Activated CD4-positive, alpha-beta T cell treated with anti-CD3 and anti-CD28 coated beads for 36 hours (primary cell): ENCODE measurements at regions not wholly inside any gene's neighbourhood (a gene's known extent, or its start where the extent isn't known, plus 50 kb on each side); places are given as distances from the start of the nearest gene placed in this dataset.

Experiments
- ATAC-seq: fragments of 200-7000 bp; cut with Tn5 transposase; one replicate; pipeline ENCODE4 v1.10.0; 2021; ENCODE audit warnings: mild to moderate bottlenecking, moderate library complexity
- CTCF ChIA-PET: fragments of 350-600 bp; sonication (Branson Sonifier 250); formaldehyde crosslinking; loops from one replicate; lab custom pipeline; 2021; ENCODE audit warnings: antibody characterized with exemption; lab: Charles Lee
- POLR2A ChIA-PET: fragments of 350-600 bp; sonication (Branson Sonifier 250); formaldehyde crosslinking; loops from one replicate; lab custom pipeline; 2021; ENCODE audit warnings: antibody characterized with exemption, inconsistent platforms; lab: Charles Lee
- DNase-seq: peaks from one replicate; pipeline ENCODE4 v3.0.0-alpha.2; 2020
- H3K27ac Mint-ChIP-seq: one replicate; pipeline ENCODE4 v1.8.0; 2021; ENCODE audit warnings: mixed read lengths
- H3K27me3 Mint-ChIP-seq: one replicate; pipeline ENCODE4 v1.8.0; 2021; ENCODE audit warnings: mixed read lengths
- H3K36me3 Mint-ChIP-seq: one replicate; pipeline ENCODE4 v1.8.0; 2021; ENCODE audit warnings: low read depth, mixed read lengths
- H3K4me1 Mint-ChIP-seq: one replicate; pipeline ENCODE4 v1.8.0; 2021; ENCODE audit warnings: mixed read lengths
- H3K4me3 Mint-ChIP-seq: one replicate; pipeline ENCODE4 v1.8.0; 2021; ENCODE audit warnings: mild to moderate bottlenecking, moderate library complexity, mixed read lengths
- H3K9me3 Mint-ChIP-seq: one replicate; pipeline ENCODE4 v1.8.0; 2021; ENCODE audit warnings: low read depth, mixed read lengths
- intact Hi-C, 2 experiments: fragments of 100-400 bp; cut with DNase I in 1 of 2; cut with micrococcal nuclease in 1 of 2; formaldehyde crosslinking; loops; one replicate each; pipeline versions ENCODE4 v1.14.2 to v1.15.1; 2022 to 2024; cut with DNase I, micrococcal nuclease

DNA sequence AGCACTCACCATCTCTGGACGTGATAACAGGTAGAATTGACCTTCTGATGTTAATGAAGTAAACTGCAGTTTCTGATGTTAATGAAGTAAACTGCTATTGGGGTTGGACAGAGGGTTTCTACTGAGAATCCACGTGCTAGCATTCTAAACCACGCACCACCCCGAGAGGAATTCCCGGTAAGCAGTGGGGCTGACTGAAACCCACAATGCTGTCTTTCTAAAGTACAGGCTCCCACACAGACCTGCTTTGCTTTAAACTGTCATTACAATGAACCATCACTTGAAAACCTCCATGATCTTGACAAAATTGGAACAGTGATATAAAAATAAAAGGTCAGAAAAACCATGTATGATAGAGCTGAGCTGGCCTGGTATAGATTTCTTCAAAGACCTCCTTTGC, 559.0 kb downstream of the FGF9 start:
- DNase-seq (no peak), ATAC-seq (no peak)
- intact Hi-C loops = no loop called here
- H3K27me3 Mint-ChIP-seq = no peaks in the 10 kb centered on the region
- ChIA-PET POLR2A (no interaction called here), CTCF (no interaction called here)
- H3K27ac Mint-ChIP-seq = no peak overlapping the region
- no peak overlapping the region for H3K4me3 Mint-ChIP-seq
- no peaks in the 10 kb centered on the region for H3K9me3 Mint-ChIP-seq
- peaks cover 5% of the 10 kb centered on the region for H3K4me1 Mint-ChIP-seq
- H3K36me3 Mint-ChIP-seq = no peaks in the 10 kb centered on the region

DNA sequence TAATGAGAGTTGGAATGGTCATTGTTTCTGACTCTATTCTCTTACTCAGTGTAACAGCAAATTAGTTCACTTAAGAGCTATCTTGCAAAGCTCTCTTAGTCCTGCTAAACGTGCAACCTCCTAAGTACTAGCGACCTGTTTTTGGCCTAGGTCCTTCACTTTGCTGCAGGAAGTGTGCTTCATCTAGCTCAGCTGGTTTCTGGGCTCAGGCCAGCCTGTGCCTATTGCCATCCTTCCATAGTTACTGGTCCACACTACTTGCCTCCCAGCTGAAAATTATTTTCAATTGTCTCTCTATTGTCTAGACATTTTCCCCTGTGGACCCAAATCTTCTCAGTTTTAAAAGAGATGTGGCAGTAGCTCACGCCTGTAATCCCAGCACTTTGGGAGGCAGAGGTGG, 561.3 kb downstream of the FGF9 start:
- no peaks in the 10 kb centered on the region for H3K36me3 Mint-ChIP-seq
- H3K4me3 Mint-ChIP-seq = no peak overlapping the region
- DNase-seq (no peak), ATAC-seq (no peak)
- H3K27ac Mint-ChIP-seq = no peak overlapping the region
- ChIA-PET CTCF (no interaction called here), POLR2A (no interaction called here)
- intact Hi-C loops = no loop called here
- no peaks in the 10 kb centered on the region for H3K27me3 Mint-ChIP-seq
- no peaks in the 10 kb centered on the region for H3K9me3 Mint-ChIP-seq
- peaks cover 11% of the 10 kb centered on the region for H3K4me1 Mint-ChIP-seq

DNA sequence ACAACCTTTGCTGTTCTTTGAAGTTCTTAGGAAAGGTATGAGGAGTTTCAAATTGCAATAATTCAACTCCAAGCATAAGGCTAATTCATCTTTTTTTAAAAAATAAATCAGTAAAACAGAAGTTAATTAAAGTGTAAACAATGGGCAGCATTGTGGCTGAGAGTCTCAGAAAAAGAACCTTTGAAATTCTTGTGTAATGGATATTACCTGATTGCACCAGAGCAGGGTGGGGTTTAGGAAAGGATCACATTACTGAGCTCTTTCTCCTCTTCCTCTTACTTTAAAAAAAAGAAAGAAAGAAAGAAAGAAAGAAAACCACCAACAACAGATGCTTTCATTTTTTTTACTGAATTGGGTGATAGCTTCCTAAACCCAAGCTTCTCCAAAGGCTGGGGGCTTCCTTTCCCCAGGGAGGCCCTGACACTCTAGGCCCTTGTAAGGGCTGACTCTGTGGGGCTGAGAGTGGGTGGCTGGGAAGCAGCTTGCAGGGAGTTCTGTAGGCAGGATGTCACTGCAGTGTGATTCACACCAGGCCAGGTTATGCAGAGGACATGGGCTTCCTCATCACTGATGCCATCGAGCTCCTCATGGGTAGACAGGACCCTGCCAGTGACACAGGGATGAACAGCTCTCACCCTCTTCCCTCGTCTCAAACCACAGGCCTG, 564.5 kb downstream of the FGF9 start:
- Mint-ChIP-seq H3K27me3 (peaks cover 2% of the 10 kb centered on the region), H3K36me3 (no peaks in the 10 kb centered on the region), H3K4me1 (peaks cover 5% of the 10 kb centered on the region), H3K4me3 (no peak overlapping the region), H3K9me3 (no peaks in the 10 kb centered on the region), H3K27ac (no peak overlapping the region)
- DNase-seq (peak; percentile 37), ATAC-seq (peak; percentile 76)
- ChIA-PET CTCF (interaction anchor here (0.8 kb wide), 1 partner anchor 66 kb away, joined by 3 read pairs; no protein-coding TSS in a partner anchor), POLR2A (no interaction called here)
- intact Hi-C loops = no loop called here

- no peak overlapping the region for H3K4me3 Mint-ChIP-seq
- CTCF ChIA-PET = interaction anchor here (0.7 to 0.8 kb wide), 2 partner anchors 13 to 67 kb away, joined by 3 read pairs; no protein-coding TSS in a partner anchor
- H3K9me3 Mint-ChIP-seq = no peaks in the 10 kb centered on the region
- intact Hi-C loops = no loop called here
- H3K36me3 Mint-ChIP-seq = no peaks in the 10 kb centered on the region
- peaks cover 5% of the 10 kb centered on the region for H3K4me1 Mint-ChIP-seq
- ATAC-seq = no peak
- POLR2A ChIA-PET = no interaction called here
- H3K27ac Mint-ChIP-seq = no peak overlapping the region
- H3K27me3 Mint-ChIP-seq = peaks cover 2% of the 10 kb centered on the region
- DNase-seq = no peak
Measured at GRCh38 chr13:22235950-22236290, 565.0 kb downstream of the FGF9 start.

- H3K9me3 Mint-ChIP-seq = no peaks in the 10 kb centered on the region
- ATAC-seq = no peak
- H3K36me3 Mint-ChIP-seq = no peaks in the 10 kb centered on the region
- peaks cover 5% of the 10 kb centered on the region for H3K4me1 Mint-ChIP-seq
- POLR2A ChIA-PET = no interaction called here
- H3K27me3 Mint-ChIP-seq = peaks cover 4% of the 10 kb centered on the region
- DNase-seq = no peak
- intact Hi-C loops = no loop called here
- H3K4me3 Mint-ChIP-seq = no peak overlapping the region
- CTCF ChIA-PET = no interaction called here
- H3K27ac Mint-ChIP-seq = no peak overlapping the region
Measured at GRCh38 chr13:22238269-22238668, 567.4 kb downstream of the FGF9 start.

- Mint-ChIP-seq H3K9me3 (no peaks in the 10 kb centered on the region), H3K36me3 (no peaks in the 10 kb centered on the region), H3K27me3 (peaks cover 4% of the 10 kb centered on the region), H3K4me1 (peaks cover 3% of the 10 kb centered on the region), H3K27ac (no peak overlapping the region), H3K4me3 (no peak overlapping the region)
- no peak for ATAC-seq
- DNase-seq = no peak
- intact Hi-C loops = no loop called here
- ChIA-PET POLR2A (no interaction called here), CTCF (interaction anchor here (0.6 to 0.7 kb wide), 2 partner anchors 12 to 336 kb away, joined by 3 to 4 read pairs; no protein-coding TSS in a partner anchor)
Measured at GRCh38 chr13:22240716-22241115, 569.8 kb downstream of the FGF9 start.

GRCh38 chr13:22243469-22244163, 572.7 kb downstream of the FGF9 start:
- Mint-ChIP-seq H3K27ac (no peak overlapping the region), H3K27me3 (peaks cover 2% of the 10 kb centered on the region), H3K4me1 (no peaks in the 10 kb centered on the region), H3K36me3 (no peaks in the 10 kb centered on the region), H3K9me3 (no peaks in the 10 kb centered on the region), H3K4me3 (no peak overlapping the region)
- DNase-seq (no peak), ATAC-seq (no peak)
- POLR2A ChIA-PET = interaction anchor here (0.7 kb wide), 1 partner anchor 313 kb away, joined by 3 read pairs; no protein-coding TSS in a partner anchor
- CTCF ChIA-PET = interaction anchor here (0.7 kb wide), 1 partner anchor 139 kb away, joined by 3 read pairs; no protein-coding TSS in a partner anchor
- intact Hi-C loops = no loop called here

DNA sequence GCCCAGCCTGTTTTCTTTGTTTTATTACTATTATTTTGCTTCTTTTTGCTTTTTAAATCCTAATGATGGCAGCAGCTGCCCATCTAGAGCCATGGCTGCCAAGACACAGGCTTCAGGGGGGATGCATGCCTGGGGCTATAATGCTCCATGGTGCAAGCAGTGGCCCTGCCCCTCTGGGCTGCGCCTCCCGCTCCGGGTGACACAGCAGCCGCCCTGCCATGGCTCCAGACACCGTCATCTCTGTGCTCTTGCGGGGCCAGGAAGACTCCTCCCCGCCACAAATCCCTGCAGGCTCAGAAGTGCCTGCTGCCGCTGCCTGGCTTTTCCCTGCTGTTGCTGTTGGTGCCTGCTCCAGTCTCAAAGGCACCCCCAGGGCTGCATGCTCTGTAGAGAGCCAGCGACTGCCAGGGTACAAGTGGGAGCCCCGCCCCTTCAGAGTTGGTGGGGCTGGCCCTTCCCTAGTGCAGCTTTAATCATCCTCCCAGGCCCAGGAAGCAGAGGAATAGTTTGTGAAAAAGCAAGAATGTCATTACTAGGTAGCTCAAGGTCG, 581.5 kb downstream of the FGF9 start:
- CTCF ChIA-PET = no interaction called here
- no peaks in the 10 kb centered on the region for H3K4me1 Mint-ChIP-seq
- H3K4me3 Mint-ChIP-seq = no peak overlapping the region
- POLR2A ChIA-PET = no interaction called here
- H3K9me3 Mint-ChIP-seq = no peaks in the 10 kb centered on the region
- intact Hi-C loops = no loop called here
- no peaks in the 10 kb centered on the region for H3K27me3 Mint-ChIP-seq
- H3K27ac Mint-ChIP-seq = no peak overlapping the region
- DNase-seq = no peak
- H3K36me3 Mint-ChIP-seq = no peaks in the 10 kb centered on the region
- ATAC-seq = no peak

DNA sequence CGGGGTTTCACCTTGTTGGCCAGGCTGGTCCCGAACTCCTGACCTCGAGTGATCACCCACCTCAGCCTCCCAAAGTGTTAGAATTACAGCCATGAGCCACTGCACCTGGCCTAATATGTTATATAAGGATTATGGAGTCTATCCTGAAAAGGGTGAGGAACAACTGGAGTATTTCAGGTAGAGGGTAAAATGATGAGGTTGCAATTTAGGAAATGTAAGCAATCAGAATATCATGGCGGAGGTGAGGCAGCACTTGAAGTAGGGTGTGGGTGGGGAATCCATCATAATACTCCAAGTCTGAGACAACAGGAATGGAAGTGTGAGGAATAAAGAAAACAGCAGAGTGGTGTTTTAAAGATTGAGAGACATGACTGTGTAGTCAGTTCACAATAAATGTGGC, 582.2 kb downstream of the FGF9 start:
- Mint-ChIP-seq H3K4me3 (no peak overlapping the region), H3K36me3 (no peaks in the 10 kb centered on the region), H3K9me3 (no peaks in the 10 kb centered on the region), H3K4me1 (no peaks in the 10 kb centered on the region), H3K27ac (no peak overlapping the region), H3K27me3 (no peaks in the 10 kb centered on the region)
- POLR2A ChIA-PET = no interaction called here
- ATAC-seq = no peak
- CTCF ChIA-PET = no interaction called here
- intact Hi-C loops = no loop called here
- DNase-seq = no peak

- no peak overlapping the region for H3K4me3 Mint-ChIP-seq
- no peaks in the 10 kb centered on the region for H3K27me3 Mint-ChIP-seq
- ATAC-seq = no peak
- H3K4me1 Mint-ChIP-seq = no peaks in the 10 kb centered on the region
- intact Hi-C loops = no loop called here
- CTCF ChIA-PET = interaction anchor here (0.7 kb wide), 2 partner anchors 16 to 145 kb away, joined by 3 read pairs; no protein-coding TSS in a partner anchor
- H3K9me3 Mint-ChIP-seq = no peaks in the 10 kb centered on the region
- H3K27ac Mint-ChIP-seq = no peak overlapping the region
- DNase-seq = no peak
- no peaks in the 10 kb centered on the region for H3K36me3 Mint-ChIP-seq
- POLR2A ChIA-PET = no interaction called here
Measured at GRCh38 chr13:22256111-22256639, 585.3 kb downstream of the FGF9 start.

- DNase-seq (no peak), ATAC-seq (no peak)
- Mint-ChIP-seq H3K27ac (no peak overlapping the region), H3K36me3 (no peaks in the 10 kb centered on the region), H3K9me3 (no peaks in the 10 kb centered on the region), H3K4me1 (no peaks in the 10 kb centered on the region), H3K4me3 (no peak overlapping the region), H3K27me3 (no peaks in the 10 kb centered on the region)
- ChIA-PET CTCF (no interaction called here), POLR2A (no interaction called here)
- intact Hi-C loops = no loop called here
Measured at GRCh38 chr13:22262001-22262885, 591.4 kb downstream of the FGF9 start.
